VCaP (cell line): ENCODE measurements at regions not wholly inside any gene's neighbourhood (a gene's known extent, or its start where the extent isn't known, plus 50 kb on each side); places are given as distances from the start of the nearest gene placed in this dataset.

ENCODE experiments used
- H3K27ac ChIP-seq: fragments of 450-650 bp; 2 replicates; pipeline ENCODE4 v1.5.1; 2017
- TF ChIP-seq, protein P1 (sequence below): fragments of 450-650 bp; conservative IDR thresholded peaks from 2 replicates; pipeline ENCODE4 v1.5.1; 2017; ENCODE audit warnings: mild to moderate bottlenecking, moderate library complexity

GRCh38 chr14:42335918-42336317 lies 729.2 kb downstream of the LRFN5 start:
- H3K27ac ChIP-seq = no peak overlapping the region
- TF ChIP-seq, protein P1, sequence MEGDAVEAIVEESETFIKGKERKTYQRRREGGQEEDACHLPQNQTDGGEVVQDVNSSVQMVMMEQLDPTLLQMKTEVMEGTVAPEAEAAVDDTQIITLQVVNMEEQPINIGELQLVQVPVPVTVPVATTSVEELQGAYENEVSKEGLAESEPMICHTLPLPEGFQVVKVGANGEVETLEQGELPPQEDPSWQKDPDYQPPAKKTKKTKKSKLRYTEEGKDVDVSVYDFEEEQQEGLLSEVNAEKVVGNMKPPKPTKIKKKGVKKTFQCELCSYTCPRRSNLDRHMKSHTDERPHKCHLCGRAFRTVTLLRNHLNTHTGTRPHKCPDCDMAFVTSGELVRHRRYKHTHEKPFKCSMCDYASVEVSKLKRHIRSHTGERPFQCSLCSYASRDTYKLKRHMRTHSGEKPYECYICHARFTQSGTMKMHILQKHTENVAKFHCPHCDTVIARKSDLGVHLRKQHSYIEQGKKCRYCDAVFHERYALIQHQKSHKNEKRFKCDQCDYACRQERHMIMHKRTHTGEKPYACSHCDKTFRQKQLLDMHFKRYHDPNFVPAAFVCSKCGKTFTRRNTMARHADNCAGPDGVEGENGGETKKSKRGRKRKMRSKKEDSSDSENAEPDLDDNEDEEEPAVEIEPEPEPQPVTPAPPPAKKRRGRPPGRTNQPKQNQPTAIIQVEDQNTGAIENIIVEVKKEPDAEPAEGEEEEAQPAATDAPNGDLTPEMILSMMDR = no peak

GRCh38 chr14:42334931-42335330 lies 728.3 kb downstream of the LRFN5 start:
- TF ChIP-seq, protein P1 = no peak
- no peak overlapping the region for H3K27ac ChIP-seq

DNA sequence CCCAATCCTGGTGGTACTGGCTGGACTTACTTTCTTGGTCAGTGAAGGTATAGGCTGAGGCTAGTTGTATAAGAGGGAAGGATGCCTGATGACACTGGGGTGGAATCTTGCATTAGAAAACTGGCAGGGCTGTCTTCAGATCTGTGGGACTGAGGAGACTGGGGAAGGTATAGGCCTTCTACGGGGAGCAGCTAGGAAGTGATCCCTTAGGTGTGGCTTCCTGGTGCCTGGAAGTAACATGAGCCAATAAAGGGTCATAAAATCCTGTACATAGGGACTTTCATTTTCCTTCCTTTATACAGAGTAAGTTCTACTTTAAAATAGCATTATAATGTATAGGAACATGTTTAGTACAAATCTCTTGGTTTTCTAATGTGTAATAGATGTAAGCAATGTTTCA lies 716.8 kb downstream of the LRFN5 start:
- TF ChIP-seq, protein P1 = no peak
- no peak overlapping the region for H3K27ac ChIP-seq

GRCh38 chr14:42322531-42323284 lies 716.0 kb downstream of the LRFN5 start:
- TF ChIP-seq, protein P1 = no peak
- H3K27ac ChIP-seq = no peak overlapping the region

DNA sequence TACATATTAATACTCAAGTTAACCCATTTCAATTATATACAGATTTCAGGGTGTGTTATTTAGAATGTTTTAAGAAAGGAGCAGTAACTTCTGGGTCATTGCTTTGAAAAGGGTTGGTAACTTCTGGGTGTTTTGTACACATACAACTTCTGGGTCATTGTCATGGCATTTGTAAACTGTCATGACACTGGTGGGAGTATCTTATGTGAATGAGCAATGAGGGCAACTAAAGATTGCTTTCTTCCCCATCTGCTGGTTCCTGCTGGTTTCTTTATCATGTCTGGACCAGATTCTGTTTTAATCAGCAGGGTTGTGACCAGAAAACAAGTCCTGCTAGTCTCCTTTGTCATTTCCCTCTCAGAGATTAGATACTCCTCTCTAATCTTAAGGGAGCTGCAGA lies 713.3 kb downstream of the LRFN5 start:
- H3K27ac ChIP-seq = no peak overlapping the region
- TF ChIP-seq, protein P1 = no peak

DNA sequence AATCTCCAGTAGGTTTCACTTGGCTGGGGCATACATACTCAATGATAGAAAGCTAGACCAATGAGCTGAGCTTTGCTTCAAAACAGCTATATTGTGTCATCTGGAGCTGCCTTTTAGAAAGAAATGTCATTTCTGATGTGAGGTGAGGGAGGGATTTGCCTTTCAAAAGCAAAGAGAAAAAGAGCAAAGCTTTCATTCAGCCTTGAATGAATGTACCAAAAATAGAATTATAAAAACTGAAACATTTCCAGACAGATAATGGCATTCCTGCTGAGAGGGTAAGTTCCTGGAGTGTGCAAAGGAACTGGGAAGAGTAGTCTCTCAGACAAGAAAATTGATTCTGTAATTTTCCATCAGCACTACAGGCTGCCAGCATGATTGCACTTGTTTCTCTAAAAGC lies 710.0 kb downstream of the LRFN5 start:
- TF ChIP-seq, protein P1 = no peak
- no peak overlapping the region for H3K27ac ChIP-seq

DNA sequence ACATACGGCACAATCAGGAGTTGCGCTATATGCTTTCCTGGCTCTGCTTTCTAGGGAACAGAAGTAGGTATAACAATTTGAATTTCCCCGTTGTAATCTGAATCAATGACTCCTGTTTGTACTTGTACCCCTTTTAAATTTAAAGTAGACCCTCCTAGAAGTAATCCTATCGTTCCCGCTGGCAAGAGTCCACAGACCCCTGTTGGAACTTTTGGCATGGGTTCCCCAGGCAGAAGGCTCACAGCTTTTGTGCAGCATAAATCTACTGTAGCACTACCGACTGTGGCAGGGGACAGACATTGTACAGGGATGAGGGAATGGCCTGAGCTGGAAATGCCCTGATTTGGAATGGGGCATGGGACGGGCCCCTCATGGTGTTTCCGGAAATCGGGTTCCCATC lies 705.2 kb downstream of the LRFN5 start:
- TF ChIP-seq, protein P1 = no peak
- H3K27ac ChIP-seq = no peak overlapping the region
